ENCODE measurements at regions not wholly inside any gene's neighbourhood (a gene's known extent, or its start where the extent isn't known, plus 50 kb on each side); places are given as distances from the start of the nearest gene placed in this dataset.

GRCh38 chr7:155194382-155195140 lies 103.1 kb upstream of the INSIG1 start:
- TF ChIP-seq CTCF (conservative IDR thresholded peaks at IDR 0.05), result no peak
- TF ChIP-seq EZH2 (IDR thresholded peaks at IDR 0.05; ENCODE audit: low read depth), result no peak
